ENCODE measurements at regions not wholly inside any gene's neighbourhood (a gene's known extent, or its start where the extent isn't known, plus 50 kb on each side); places are given as distances from the start of the nearest gene placed in this dataset.

DNA sequence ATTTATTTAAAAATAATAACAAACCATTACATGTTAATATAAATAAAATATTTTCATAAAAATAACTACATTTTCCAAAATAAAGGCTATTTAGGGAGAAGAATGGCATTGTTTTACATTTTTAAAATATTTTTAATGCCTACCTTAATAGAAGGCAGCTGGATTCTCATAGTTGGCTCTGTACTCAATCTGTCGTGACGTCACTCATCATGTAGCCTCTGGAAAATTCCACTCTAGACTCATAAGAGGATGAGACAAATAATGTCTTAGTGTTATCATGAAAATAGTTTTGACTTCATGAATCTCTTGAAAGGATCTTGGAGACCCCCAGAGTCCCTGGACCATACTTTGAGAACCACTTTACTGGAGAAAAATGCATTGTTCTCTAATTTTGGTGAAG lies 93.1 kb downstream of the NXNL2 start:
- no peak overlapping the region for H2AFZ ChIP-seq (ENCODE audit: low read depth, low read length)
- H3K27ac ChIP-seq (ENCODE audit: insufficient read depth, low read depth, low read length) = no peak overlapping the region
- H3K27me3 ChIP-seq (ENCODE audit: control insufficient read depth in 2 of 2, insufficient read depth in 2 of 2, low read length in 2 of 2) = no peaks in the 10 kb centered on the region
- H3K9me1 ChIP-seq (replicated peaks; ENCODE audit: control insufficient read depth, extremely low read depth, insufficient read depth, low read length) = no peaks in the 10 kb centered on the region
- no peaks in the 10 kb centered on the region for H3K9me3 ChIP-seq (replicated peaks; ENCODE audit: control insufficient read depth, insufficient read depth, low read length)
- H3K9ac ChIP-seq (replicated peaks; ENCODE audit: extremely low read depth, insufficient read depth, low read length) = no peak overlapping the region
- H4K20me1 ChIP-seq (replicated peaks; ENCODE audit: control insufficient read depth, extremely low read depth, insufficient read depth, low read length) = no peaks in the 10 kb centered on the region
- POLR2A ChIA-PET = no interaction called here
- no peaks in the 10 kb centered on the region for H3K36me3 ChIP-seq (ENCODE audit: control insufficient read depth in 2 of 2, extremely low read depth in 1 of 2, insufficient read depth in 2 of 2, low read length in 2 of 2)
- no peak overlapping the region for H3K4me3 ChIP-seq (replicated peaks in 1 of 3; ENCODE audit: insufficient read depth in 1 of 3, low read depth in 1 of 3, low read length in 3 of 3)
- no peak for DNase-seq (ENCODE audit: low read depth, low spot score)
- no peaks in the 10 kb centered on the region for H3K79me2 ChIP-seq (ENCODE audit: control insufficient read depth, insufficient read depth, low read length)
- no TSS peak for BruUV-seq (replicated peaks)
- H3K4me1 ChIP-seq (ENCODE audit: control insufficient read depth, extremely low read depth, insufficient read depth, low read length) = no peaks in the 10 kb centered on the region
- H3K4me2 ChIP-seq (ENCODE audit: insufficient read depth, low read length) = no peak overlapping the region
- TF ChIP-seq POLR2A (IDR thresholded peaks at IDR 0.05; ENCODE audit: low read depth, low read length) (no peak), FOS (IDR thresholded peaks at IDR 0.05; ENCODE audit: borderline replicate concordance, insufficient read depth, low read length) (no peak), JUN (IDR thresholded peaks at IDR 0.05; ENCODE audit: borderline replicate concordance, insufficient read depth, insufficient read length, low read depth) (no peak)
- TF ChIP-seq, protein P1, sequence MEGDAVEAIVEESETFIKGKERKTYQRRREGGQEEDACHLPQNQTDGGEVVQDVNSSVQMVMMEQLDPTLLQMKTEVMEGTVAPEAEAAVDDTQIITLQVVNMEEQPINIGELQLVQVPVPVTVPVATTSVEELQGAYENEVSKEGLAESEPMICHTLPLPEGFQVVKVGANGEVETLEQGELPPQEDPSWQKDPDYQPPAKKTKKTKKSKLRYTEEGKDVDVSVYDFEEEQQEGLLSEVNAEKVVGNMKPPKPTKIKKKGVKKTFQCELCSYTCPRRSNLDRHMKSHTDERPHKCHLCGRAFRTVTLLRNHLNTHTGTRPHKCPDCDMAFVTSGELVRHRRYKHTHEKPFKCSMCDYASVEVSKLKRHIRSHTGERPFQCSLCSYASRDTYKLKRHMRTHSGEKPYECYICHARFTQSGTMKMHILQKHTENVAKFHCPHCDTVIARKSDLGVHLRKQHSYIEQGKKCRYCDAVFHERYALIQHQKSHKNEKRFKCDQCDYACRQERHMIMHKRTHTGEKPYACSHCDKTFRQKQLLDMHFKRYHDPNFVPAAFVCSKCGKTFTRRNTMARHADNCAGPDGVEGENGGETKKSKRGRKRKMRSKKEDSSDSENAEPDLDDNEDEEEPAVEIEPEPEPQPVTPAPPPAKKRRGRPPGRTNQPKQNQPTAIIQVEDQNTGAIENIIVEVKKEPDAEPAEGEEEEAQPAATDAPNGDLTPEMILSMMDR (IDR thresholded peaks at IDR 0.05; ENCODE audit: extremely low read depth in 1 of 2, insufficient read depth in 1 of 2, low read depth in 1 of 2, low read length in 2 of 2) = no peak
- TF ChIP-seq, protein P2, sequence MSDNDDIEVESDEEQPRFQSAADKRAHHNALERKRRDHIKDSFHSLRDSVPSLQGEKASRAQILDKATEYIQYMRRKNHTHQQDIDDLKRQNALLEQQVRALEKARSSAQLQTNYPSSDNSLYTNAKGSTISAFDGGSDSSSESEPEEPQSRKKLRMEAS (IDR thresholded peaks at IDR 0.05; ENCODE audit: insufficient read depth, insufficient read length) = no peak
- FAIRE-seq = no peak
- dilution Hi-C loops (cut with MboI; ENCODE audit: extremely low pct_ligation_motif_present, low sequenced_read_pairs) = no loop called here
- CTCF ChIA-PET = interaction anchor here (0.9 kb wide), 1 partner anchor 651 kb away, joined by 3 read pairs; no protein-coding TSS in a partner anchor
- intact Hi-C loops (cut with micrococcal nuclease) = no loop called here

DNA sequence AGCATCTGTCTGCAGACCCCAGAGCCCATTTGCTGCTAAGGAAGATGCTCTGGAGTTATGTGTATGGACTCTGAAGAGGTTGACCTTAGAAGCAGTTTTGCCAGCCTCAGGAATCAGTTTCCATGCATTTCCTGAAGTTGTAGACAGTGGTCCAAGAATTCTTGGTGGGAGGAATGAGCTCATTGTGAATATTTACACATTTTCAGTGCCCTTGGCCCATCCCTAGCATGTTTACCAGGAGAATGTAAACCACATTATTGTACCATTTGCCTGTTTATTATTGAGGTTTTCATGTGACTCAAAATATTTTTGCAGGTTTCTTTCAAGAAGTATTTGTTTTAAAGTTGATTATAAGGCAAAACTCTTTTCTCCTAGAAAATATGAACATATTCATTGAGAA lies 93.8 kb downstream of the NXNL2 start:
- H3K9me1 ChIP-seq (replicated peaks; ENCODE audit: control insufficient read depth, extremely low read depth, insufficient read depth, low read length) = no peaks in the 10 kb centered on the region
- no peak overlapping the region for H3K9ac ChIP-seq (replicated peaks; ENCODE audit: extremely low read depth, insufficient read depth, low read length)
- no peak overlapping the region for H2AFZ ChIP-seq (ENCODE audit: low read depth, low read length)
- H3K27me3 ChIP-seq (ENCODE audit: control insufficient read depth in 2 of 2, insufficient read depth in 2 of 2, low read length in 2 of 2) = no peaks in the 10 kb centered on the region
- no TSS peak for BruUV-seq (replicated peaks)
- H3K4me3 ChIP-seq (replicated peaks in 1 of 3; ENCODE audit: insufficient read depth in 1 of 3, low read depth in 1 of 3, low read length in 3 of 3) = no peak overlapping the region
- H3K79me2 ChIP-seq (ENCODE audit: control insufficient read depth, insufficient read depth, low read length) = no peaks in the 10 kb centered on the region
- no peaks in the 10 kb centered on the region for H3K4me1 ChIP-seq (ENCODE audit: control insufficient read depth, extremely low read depth, insufficient read depth, low read length)
- no peaks in the 10 kb centered on the region for H3K36me3 ChIP-seq (ENCODE audit: control insufficient read depth in 2 of 2, extremely low read depth in 1 of 2, insufficient read depth in 2 of 2, low read length in 2 of 2)
- no peak for DNase-seq (ENCODE audit: low read depth, low spot score)
- no peaks in the 10 kb centered on the region for H4K20me1 ChIP-seq (replicated peaks; ENCODE audit: control insufficient read depth, extremely low read depth, insufficient read depth, low read length)
- ChIA-PET POLR2A (no interaction called here), CTCF (interaction anchor here (0.9 kb wide), 1 partner anchor 15 kb away, joined by 3 read pairs; no protein-coding TSS in a partner anchor)
- no peak overlapping the region for H3K27ac ChIP-seq (ENCODE audit: insufficient read depth, low read depth, low read length)
- intact Hi-C loops (cut with micrococcal nuclease) (no loop called here), dilution Hi-C loops (cut with MboI; ENCODE audit: extremely low pct_ligation_motif_present, low sequenced_read_pairs) (no loop called here)
- H3K4me2 ChIP-seq (ENCODE audit: insufficient read depth, low read length) = no peak overlapping the region
- no peak for FAIRE-seq
- H3K9me3 ChIP-seq (replicated peaks; ENCODE audit: control insufficient read depth, insufficient read depth, low read length) = no peaks in the 10 kb centered on the region
- TF ChIP-seq EZH2 (IDR thresholded peaks at IDR 0.05; ENCODE audit: borderline replicate concordance, low read depth, low read length, severe bottlenecking) = no peak
- TF ChIP-seq POLR2A (IDR thresholded peaks at IDR 0.05; ENCODE audit: low read depth, low read length) = no peak
- TF ChIP-seq GATA2 (IDR thresholded peaks at IDR 0.05; ENCODE audit: insufficient read depth, insufficient read length, low read depth, low read length) = no peak
- TF ChIP-seq, protein P2 (IDR thresholded peaks at IDR 0.05; ENCODE audit: insufficient read depth, insufficient read length) = no peak
- TF ChIP-seq FOS (IDR thresholded peaks at IDR 0.05; ENCODE audit: borderline replicate concordance, insufficient read depth, low read length) = no peak
- TF ChIP-seq, protein P1 (IDR thresholded peaks at IDR 0.05; ENCODE audit: extremely low read depth in 1 of 2, insufficient read depth in 1 of 2, low read depth in 1 of 2, low read length in 2 of 2) = no peak
- TF ChIP-seq JUN (IDR thresholded peaks at IDR 0.05; ENCODE audit: borderline replicate concordance, insufficient read depth, insufficient read length, low read depth) = no peak
- TF ChIP-seq MYC (IDR thresholded peaks at IDR 0.05; ENCODE audit: low read depth, low read length) = no peak
- no peak for TF ChIP-seq POLR2AphosphoS5 (IDR thresholded peaks at IDR 0.05; ENCODE audit: insufficient read depth, low read depth, low read length)

Measured in endothelial cell of umbilical vein (primary cell).